ENCODE measurements at regions not wholly inside any gene's neighbourhood (a gene's known extent, or its start where the extent isn't known, plus 50 kb on each side); places are given as distances from the start of the nearest gene placed in this dataset.

GRCh38 chr1:87612956-87613355 is 284.3 kb downstream of the LMO4 start:
- TF ChIP-seq, protein P1, sequence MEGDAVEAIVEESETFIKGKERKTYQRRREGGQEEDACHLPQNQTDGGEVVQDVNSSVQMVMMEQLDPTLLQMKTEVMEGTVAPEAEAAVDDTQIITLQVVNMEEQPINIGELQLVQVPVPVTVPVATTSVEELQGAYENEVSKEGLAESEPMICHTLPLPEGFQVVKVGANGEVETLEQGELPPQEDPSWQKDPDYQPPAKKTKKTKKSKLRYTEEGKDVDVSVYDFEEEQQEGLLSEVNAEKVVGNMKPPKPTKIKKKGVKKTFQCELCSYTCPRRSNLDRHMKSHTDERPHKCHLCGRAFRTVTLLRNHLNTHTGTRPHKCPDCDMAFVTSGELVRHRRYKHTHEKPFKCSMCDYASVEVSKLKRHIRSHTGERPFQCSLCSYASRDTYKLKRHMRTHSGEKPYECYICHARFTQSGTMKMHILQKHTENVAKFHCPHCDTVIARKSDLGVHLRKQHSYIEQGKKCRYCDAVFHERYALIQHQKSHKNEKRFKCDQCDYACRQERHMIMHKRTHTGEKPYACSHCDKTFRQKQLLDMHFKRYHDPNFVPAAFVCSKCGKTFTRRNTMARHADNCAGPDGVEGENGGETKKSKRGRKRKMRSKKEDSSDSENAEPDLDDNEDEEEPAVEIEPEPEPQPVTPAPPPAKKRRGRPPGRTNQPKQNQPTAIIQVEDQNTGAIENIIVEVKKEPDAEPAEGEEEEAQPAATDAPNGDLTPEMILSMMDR (IDR thresholded peaks at IDR 0.05; ENCODE audit: borderline replicate concordance, extremely low read depth, insufficient read depth), result no peak
- intact Hi-C loops (cut with DNase I), result no loop called here
- no peak overlapping the region for H3K9ac ChIP-seq (ENCODE audit: low read length in 3 of 3)
- H3K27ac ChIP-seq (ENCODE audit: low read depth in 2 of 2, low read length in 2 of 2), result no peak overlapping the region
- DNase-seq (no peak), FAIRE-seq (no peak)
- H3K36me3 ChIP-seq (ENCODE audit: control insufficient read depth in 2 of 3, insufficient read depth in 3 of 3, low read length in 3 of 3), result no peaks in the 10 kb centered on the region
- no peaks in the 10 kb centered on the region for H3K4me1 ChIP-seq (ENCODE audit: control insufficient read depth in 2 of 3, insufficient read depth in 2 of 3, low read depth in 1 of 3, low read length in 3 of 3)
- no peaks in the 10 kb centered on the region for H3K9me3 ChIP-seq (ENCODE audit: control insufficient read depth in 2 of 3, insufficient read depth in 1 of 3, low read length in 3 of 3)
- H3K27me3 ChIP-seq (ENCODE audit: control insufficient read depth, insufficient read depth, low read length), result no peaks in the 10 kb centered on the region
- no peak overlapping the region for H3K4me3 ChIP-seq (ENCODE audit: low read length in 3 of 3)

DNA sequence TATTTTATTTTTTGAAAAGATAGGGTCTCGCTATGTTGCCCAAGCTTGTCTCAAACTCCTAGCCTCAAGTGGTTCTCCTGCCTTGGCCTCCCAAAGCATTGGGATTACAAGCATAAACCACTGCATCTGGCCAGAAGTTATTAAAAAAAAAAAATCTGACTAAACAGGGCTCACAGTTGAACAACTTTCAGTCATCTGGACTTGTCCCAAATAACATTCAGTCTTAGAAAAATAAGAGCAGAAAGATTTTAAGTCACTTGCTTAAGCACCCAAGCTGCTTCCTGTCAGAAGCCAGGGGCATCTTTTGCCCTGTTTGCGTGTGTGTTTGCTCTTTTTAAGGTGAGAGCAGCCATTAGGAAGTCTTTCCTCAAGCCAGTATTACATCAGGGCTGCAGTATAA is 286.8 kb downstream of the LMO4 start:
- TF ChIP-seq, protein P1 (IDR thresholded peaks at IDR 0.05; ENCODE audit: borderline replicate concordance, extremely low read depth, insufficient read depth), result no peak
- no peaks in the 10 kb centered on the region for H3K9me3 ChIP-seq (ENCODE audit: control insufficient read depth in 2 of 3, insufficient read depth in 1 of 3, low read length in 3 of 3)
- no peaks in the 10 kb centered on the region for H3K27me3 ChIP-seq (ENCODE audit: control insufficient read depth, insufficient read depth, low read length)
- H3K4me1 ChIP-seq (ENCODE audit: control insufficient read depth in 2 of 3, insufficient read depth in 2 of 3, low read depth in 1 of 3, low read length in 3 of 3), result no peaks in the 10 kb centered on the region
- H3K4me3 ChIP-seq (ENCODE audit: low read length in 3 of 3), result no peak overlapping the region
- DNase-seq, result peak in 1 of 5 donors; percentile 35
- no peak for FAIRE-seq
- H3K9ac ChIP-seq (ENCODE audit: low read length in 3 of 3), result no peak overlapping the region
- intact Hi-C loops (cut with DNase I), result no loop called here
- H3K27ac ChIP-seq (ENCODE audit: low read depth in 2 of 2, low read length in 2 of 2), result no peak overlapping the region
- H3K36me3 ChIP-seq (ENCODE audit: control insufficient read depth in 2 of 3, insufficient read depth in 3 of 3, low read length in 3 of 3), result no peaks in the 10 kb centered on the region

GRCh38 chr1:87615901-87616300 is 287.2 kb downstream of the LMO4 start:
- intact Hi-C loops (cut with DNase I), result no loop called here
- Histone ChIP-seq H3K9ac (ENCODE audit: low read length in 3 of 3) (no peak overlapping the region), H3K4me1 (ENCODE audit: control insufficient read depth in 2 of 3, insufficient read depth in 2 of 3, low read depth in 1 of 3, low read length in 3 of 3) (no peaks in the 10 kb centered on the region), H3K27me3 (ENCODE audit: control insufficient read depth, insufficient read depth, low read length) (no peaks in the 10 kb centered on the region), H3K9me3 (ENCODE audit: control insufficient read depth in 2 of 3, insufficient read depth in 1 of 3, low read length in 3 of 3) (no peaks in the 10 kb centered on the region), H3K27ac (ENCODE audit: low read depth in 2 of 2, low read length in 2 of 2) (no peak overlapping the region), H3K36me3 (ENCODE audit: control insufficient read depth in 2 of 3, insufficient read depth in 3 of 3, low read length in 3 of 3) (no peaks in the 10 kb centered on the region), H3K4me3 (ENCODE audit: low read length in 3 of 3) (no peak overlapping the region)
- FAIRE-seq, result no peak
- DNase-seq, result peak in 1 of 5 donors; percentile 44
- TF ChIP-seq, protein P1 (IDR thresholded peaks at IDR 0.05; ENCODE audit: borderline replicate concordance, extremely low read depth, insufficient read depth), result no peak

GRCh38 chr1:87620807-87621206 is 292.1 kb downstream of the LMO4 start:
- FAIRE-seq (no peak), DNase-seq (no peak)
- H3K36me3 ChIP-seq (ENCODE audit: control insufficient read depth in 2 of 3, insufficient read depth in 3 of 3, low read length in 3 of 3), result no peaks in the 10 kb centered on the region
- H3K4me1 ChIP-seq (ENCODE audit: control insufficient read depth in 2 of 3, insufficient read depth in 2 of 3, low read depth in 1 of 3, low read length in 3 of 3), result no peaks in the 10 kb centered on the region
- TF ChIP-seq, protein P1 (IDR thresholded peaks at IDR 0.05; ENCODE audit: borderline replicate concordance, extremely low read depth, insufficient read depth), result no peak
- H3K27me3 ChIP-seq (ENCODE audit: control insufficient read depth, insufficient read depth, low read length), result no peaks in the 10 kb centered on the region
- H3K9me3 ChIP-seq (ENCODE audit: control insufficient read depth in 2 of 3, insufficient read depth in 1 of 3, low read length in 3 of 3), result no peaks in the 10 kb centered on the region
- H3K27ac ChIP-seq (ENCODE audit: low read depth in 2 of 2, low read length in 2 of 2), result no peak overlapping the region
- intact Hi-C loops (cut with DNase I), result no loop called here
- H3K9ac ChIP-seq (ENCODE audit: low read length in 3 of 3), result no peak overlapping the region
- no peak overlapping the region for H3K4me3 ChIP-seq (ENCODE audit: low read length in 3 of 3)
